Esophagus muscularis mucosa (tissue), 4 donors: ENCODE measurements at regions not wholly inside any gene's neighbourhood (a gene's known extent, or its start where the extent isn't known, plus 50 kb on each side); places are given as distances from the start of the nearest gene placed in this dataset.

ENCODE experiments used
- CTCF ChIP-seq, 3 experiments: fragments of 200-600 bp in 2 of 3; fragments of 450-650 bp in 1 of 3; sonication (generic) in 2 of 3; IDR thresholded peaks; one replicate each; pipeline ENCODE4 v1.5.1; 2017 to 2019; ENCODE audit warnings: antibody characterized with exemption in 3 of 3, mild to moderate bottlenecking in 2 of 3, moderate library complexity in 1 of 3
- EP300 ChIP-seq: sonication (generic); formaldehyde crosslinking; IDR thresholded peaks from one replicate; pipeline ENCODE4 v1.6.1; 2017; ENCODE audit warnings: antibody characterized with exemption
- POLR2A ChIP-seq: fragments of 450-650 bp; IDR thresholded peaks from one replicate; pipeline ENCODE4 v1.6.1; 2017; ENCODE audit warnings: antibody characterized with exemption, moderate library complexity, mild to moderate bottlenecking, low read depth
- POLR2AphosphoS5 ChIP-seq, 2 donors: sonication (generic); formaldehyde crosslinking; IDR thresholded peaks; one replicate each; pipeline ENCODE4 v1.6.1; 2017; ENCODE audit warnings: antibody characterized with exemption in 2 of 2

DNA sequence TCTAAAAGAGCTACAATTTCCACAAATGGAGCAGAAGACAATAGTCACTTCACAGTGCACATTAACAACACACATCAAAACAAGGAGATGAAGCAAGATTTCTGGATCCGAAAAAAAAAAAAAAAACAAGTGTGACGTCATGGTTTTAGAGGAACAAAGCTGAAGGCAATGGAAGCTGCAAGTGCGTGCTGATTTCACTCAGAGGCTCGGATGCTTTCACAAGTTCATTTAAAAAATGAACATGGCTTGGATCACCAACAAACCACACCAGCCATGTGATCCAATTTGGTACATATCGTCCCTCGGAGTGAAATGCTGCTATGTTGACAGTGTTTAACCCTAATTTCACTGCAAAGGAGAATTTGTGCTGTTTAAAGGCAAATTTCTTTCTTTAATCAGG, 337.0 kb upstream of the PRKCQ start:
- TF ChIP-seq POLR2A (no peak), CTCF (IDR thresholded peaks at IDR 0.05) (no peak), POLR2AphosphoS5 (IDR thresholded peaks at IDR 0.05) (no peak), EP300 (no peak)
